ENCODE measurements at regions not wholly inside any gene's neighbourhood (a gene's known extent, or its start where the extent isn't known, plus 50 kb on each side); places are given as distances from the start of the nearest gene placed in this dataset.
A peak's percentile ranks its signal among the peaks of the same experiment; 100 is the strongest.

- in situ Hi-C loops (cut with HindIII; ENCODE audit: low sequenced_read_pairs): no loop called here
Measured at GRCh38 chr6:168215121-168215808, 104.3 kb downstream of the DACT2 start.

GRCh38 chr6:168214586-168215104, 104.9 kb downstream of the DACT2 start:
- in situ Hi-C loops (cut with HindIII; ENCODE audit: low sequenced_read_pairs): no loop called here

More at GRCh38 chr6:168215121-168215808, 104.3 kb downstream of the DACT2 start:
- no peak for DNase-seq (ENCODE audit: low spot score)

DNA sequence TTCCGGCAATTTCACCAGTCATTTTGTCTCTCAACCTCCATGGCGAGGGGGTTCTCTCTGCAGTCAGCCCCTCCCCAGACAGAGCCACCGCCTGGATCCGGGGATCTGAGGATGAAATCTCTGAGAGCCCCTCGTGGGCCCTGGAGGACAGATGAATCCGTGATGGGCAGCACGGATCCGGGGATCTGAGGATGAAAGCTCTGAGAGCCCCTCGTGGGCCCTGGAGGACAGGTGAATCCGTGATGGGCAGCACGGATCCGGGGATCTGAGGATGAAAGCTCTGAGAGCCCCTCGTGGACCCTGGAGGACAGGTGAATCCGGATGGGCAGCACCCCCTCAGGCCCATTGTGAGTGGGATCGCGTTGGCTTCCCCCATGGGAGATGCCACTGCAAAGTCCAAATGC, 106.5 kb downstream of the DACT2 start:
- no peak for DNase-seq (ENCODE audit: low spot score)
- in situ Hi-C loops (cut with HindIII; ENCODE audit: low sequenced_read_pairs): no loop called here

More at GRCh38 chr6:168214586-168215104, 104.9 kb downstream of the DACT2 start:
- DNase-seq (ENCODE audit: low spot score): no peak

- no peak for DNase-seq (ENCODE audit: low spot score)
- in situ Hi-C loops (cut with HindIII; ENCODE audit: low sequenced_read_pairs): no loop called here
Measured at GRCh38 chr6:168212362-168212761, 107.2 kb downstream of the DACT2 start.

GRCh38 chr6:168211681-168212080, 107.9 kb downstream of the DACT2 start:
- in situ Hi-C loops (cut with HindIII; ENCODE audit: low sequenced_read_pairs): no loop called here
- no peak for DNase-seq (ENCODE audit: low spot score)

- in situ Hi-C loops (cut with HindIII; ENCODE audit: low sequenced_read_pairs): no loop called here
- DNase-seq (ENCODE audit: low spot score): no peak
Measured at GRCh38 chr6:168210239-168211105, 109.1 kb downstream of the DACT2 start.

DNA sequence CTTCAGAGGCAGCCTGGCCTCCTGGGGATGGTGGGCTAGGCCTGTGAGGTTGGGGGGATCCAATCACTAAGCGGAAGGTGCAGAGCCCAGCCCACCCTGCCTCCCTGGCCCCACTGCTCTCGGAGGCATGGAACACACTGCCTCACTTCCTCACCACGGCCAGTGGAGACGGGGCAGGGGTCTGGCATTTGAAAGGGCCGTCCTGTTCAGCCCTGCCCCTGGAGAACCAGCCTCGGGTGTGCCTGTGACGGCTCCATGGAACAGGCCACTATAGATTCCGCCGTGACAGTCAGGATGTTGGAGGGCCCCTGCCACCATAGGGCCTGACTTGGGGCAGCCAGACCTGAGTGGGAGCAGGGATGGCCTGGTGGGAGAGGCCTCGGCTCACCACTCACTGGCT, 110.2 kb downstream of the DACT2 start:
- no peak for DNase-seq (ENCODE audit: low spot score)

GRCh38 chr6:168208854-168209253, 110.7 kb downstream of the DACT2 start:
- in situ Hi-C loops (cut with HindIII; ENCODE audit: low sequenced_read_pairs): no loop called here
- DNase-seq (ENCODE audit: low spot score): no peak

More for the DNA sequence above, 110.2 kb downstream of the DACT2 start:
- in situ Hi-C loops (cut with HindIII; ENCODE audit: low sequenced_read_pairs): no loop called here

DNA sequence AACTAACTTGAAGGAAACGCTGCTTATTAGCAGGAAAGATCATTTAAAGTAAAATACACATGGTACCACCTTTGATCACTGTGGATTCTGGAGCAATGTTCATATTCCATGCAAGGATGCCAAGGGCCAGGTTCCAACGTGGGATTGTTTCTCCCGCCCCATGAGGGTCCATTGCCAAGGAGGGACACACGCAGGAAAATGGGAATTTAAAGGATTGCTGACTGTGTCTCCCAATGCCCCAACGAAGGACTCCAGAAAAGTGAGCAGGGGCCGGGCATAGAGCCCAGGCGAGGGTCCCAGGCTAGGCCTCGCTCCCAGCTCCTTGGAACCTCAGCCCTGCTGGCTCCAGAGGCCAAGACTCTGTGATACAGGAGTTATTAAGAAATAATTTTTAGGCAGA, 111.2 kb downstream of the DACT2 start:
- DNase-seq (ENCODE audit: low spot score): no peak
- in situ Hi-C loops (cut with HindIII; ENCODE audit: low sequenced_read_pairs): no loop called here

DNA sequence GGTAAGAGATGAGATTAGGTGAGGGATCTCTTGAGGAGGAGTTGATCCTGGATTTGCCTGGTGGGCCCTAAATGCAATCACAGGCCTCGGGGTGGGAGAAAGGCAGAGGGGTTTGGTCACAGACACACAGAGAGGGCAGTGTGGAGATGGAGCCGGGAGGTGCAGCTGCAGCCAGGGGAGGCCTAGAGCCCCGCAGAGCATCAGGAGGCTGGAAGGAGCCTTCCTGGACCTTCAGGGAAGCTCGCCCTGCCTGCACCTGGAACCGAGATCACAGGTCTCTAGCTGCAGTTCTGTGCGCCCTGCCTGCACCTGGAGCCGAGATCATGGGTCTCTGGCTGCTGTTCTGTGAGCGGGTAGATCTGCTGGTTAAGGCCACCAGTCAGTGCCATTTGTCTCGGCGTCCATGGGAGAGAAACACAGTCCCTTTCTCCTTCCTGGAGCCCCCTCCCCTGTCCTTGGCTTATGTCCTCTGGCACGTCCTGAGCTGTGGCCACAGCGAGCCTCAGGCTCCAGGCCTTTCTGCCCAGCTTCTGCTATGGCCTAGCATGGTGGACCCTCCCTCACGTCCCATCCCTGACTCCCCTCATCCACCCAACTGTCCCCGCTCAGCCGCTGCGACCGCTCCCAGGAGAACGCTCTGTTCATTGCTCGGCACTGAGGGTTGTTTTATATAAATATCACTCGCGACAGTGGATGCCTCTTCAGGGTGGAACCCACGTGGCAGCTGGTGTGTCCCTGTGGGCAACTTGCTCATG, 112.0 kb downstream of the DACT2 start:
- in situ Hi-C loops (cut with HindIII; ENCODE audit: low sequenced_read_pairs): no loop called here
- DNase-seq (ENCODE audit: low spot score): no peak

GRCh38 chr6:168206661-168207274, 112.8 kb downstream of the DACT2 start:
- peak; percentile 52 for DNase-seq (ENCODE audit: low spot score)
- in situ Hi-C loops (cut with HindIII; ENCODE audit: low sequenced_read_pairs): no loop called here

- in situ Hi-C loops (cut with HindIII; ENCODE audit: low sequenced_read_pairs): no loop called here
- DNase-seq (ENCODE audit: low spot score): no peak
Measured at GRCh38 chr6:168206186-168206585, 113.4 kb downstream of the DACT2 start.

- in situ Hi-C loops (cut with HindIII; ENCODE audit: low sequenced_read_pairs): no loop called here
- no peak for DNase-seq (ENCODE audit: low spot score)
Measured at GRCh38 chr6:168201799-168202198, 117.8 kb downstream of the DACT2 start.

GRCh38 chr6:168201383-168201782, 118.2 kb downstream of the DACT2 start:
- in situ Hi-C loops (cut with HindIII; ENCODE audit: low sequenced_read_pairs): no loop called here
- no peak for DNase-seq (ENCODE audit: low spot score)

GRCh38 chr6:168200571-168201134, 118.9 kb downstream of the DACT2 start:
- no peak for DNase-seq (ENCODE audit: low spot score)
- in situ Hi-C loops (cut with HindIII; ENCODE audit: low sequenced_read_pairs): no loop called here

DNA sequence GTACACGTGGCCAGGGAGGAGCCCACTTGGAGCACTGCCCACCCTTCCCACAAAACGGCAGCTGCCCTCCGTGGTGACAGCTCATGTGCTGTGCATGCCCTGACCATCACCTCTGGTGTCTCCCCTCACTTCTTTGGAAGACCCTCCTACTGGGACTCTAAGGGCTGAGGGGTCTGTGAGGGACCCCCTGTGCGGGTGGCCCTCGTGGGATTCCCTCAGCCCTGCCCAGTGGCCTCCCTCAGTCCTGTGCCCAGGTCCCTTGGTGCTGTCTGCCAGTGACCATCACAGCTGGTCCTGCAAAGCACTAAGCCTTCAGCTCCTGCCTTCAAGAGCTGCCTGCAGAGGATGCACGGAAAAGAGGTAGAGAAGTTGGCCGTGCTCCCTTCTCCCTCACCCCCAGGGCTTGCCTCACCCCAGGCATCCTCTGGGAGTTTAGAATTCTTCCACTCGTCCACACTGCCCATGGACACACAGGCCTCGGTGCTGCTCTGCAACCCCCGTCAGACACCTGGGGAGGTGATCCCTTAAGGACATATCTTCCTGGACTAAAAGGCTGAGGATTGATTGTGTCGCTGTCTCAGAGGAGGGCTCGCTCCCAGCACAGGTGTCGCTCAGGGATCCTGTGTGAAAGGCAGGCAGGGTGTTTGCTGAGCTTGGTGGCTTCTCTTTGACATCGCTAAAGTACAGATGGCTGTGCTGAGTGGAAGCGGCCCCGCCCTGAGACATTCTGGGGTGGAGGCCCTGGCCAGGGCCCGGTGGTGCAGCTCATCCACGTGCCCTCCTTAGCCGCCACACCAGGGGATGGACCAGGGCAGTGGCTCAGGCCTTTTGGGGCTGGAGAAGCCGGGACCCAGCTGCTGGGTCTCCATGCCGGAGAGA, 119.5 kb upstream of the FRMD1 start:
- in situ Hi-C loops (cut with HindIII; ENCODE audit: low sequenced_read_pairs): no loop called here
- no peak for DNase-seq (ENCODE audit: low spot score)

DNA sequence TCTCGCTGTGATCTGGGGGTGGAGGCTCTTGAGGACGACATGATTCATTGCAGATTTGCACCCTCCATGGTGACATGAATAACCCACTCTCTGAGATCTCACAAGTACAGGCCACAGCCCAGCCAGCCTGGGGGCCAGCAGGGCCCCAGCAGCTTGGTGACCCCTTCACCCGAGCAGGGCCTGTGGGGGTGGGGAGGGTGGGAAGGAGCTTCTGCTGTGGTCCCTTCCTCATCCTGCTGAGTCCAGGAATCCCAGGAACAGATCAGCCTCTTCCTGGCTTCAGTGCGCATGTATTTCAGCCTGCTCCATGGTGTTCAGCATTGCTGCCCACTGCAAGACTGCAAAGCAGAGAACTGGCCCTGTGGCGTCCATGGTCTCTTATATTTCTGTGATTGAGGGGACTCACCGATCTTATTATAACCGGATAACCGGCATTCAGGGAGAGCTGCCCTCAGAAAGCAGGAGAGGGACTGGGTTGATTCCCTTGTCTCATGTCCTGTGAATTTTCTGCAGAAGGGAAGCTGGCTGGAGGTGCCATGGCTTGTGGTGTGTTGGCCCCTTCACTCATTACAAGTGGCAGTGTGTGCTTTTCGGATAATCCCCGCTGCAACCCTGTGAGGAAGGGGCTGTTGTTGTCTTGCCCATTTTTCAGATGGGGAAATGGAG, 118.8 kb upstream of the FRMD1 start:
- in situ Hi-C loops (cut with HindIII; ENCODE audit: low sequenced_read_pairs): no loop called here
- no peak for DNase-seq (ENCODE audit: low spot score)

Data from G401 (cell line).